ENCODE measurements at regions not wholly inside any gene's neighbourhood (a gene's known extent, or its start where the extent isn't known, plus 50 kb on each side); places are given as distances from the start of the nearest gene placed in this dataset.
"Not testable (repeated sequence)": the region's sequence is repeated elsewhere in the genome, so short reads cannot be mapped to it uniquely, and the experiment has no call there.

DNA sequence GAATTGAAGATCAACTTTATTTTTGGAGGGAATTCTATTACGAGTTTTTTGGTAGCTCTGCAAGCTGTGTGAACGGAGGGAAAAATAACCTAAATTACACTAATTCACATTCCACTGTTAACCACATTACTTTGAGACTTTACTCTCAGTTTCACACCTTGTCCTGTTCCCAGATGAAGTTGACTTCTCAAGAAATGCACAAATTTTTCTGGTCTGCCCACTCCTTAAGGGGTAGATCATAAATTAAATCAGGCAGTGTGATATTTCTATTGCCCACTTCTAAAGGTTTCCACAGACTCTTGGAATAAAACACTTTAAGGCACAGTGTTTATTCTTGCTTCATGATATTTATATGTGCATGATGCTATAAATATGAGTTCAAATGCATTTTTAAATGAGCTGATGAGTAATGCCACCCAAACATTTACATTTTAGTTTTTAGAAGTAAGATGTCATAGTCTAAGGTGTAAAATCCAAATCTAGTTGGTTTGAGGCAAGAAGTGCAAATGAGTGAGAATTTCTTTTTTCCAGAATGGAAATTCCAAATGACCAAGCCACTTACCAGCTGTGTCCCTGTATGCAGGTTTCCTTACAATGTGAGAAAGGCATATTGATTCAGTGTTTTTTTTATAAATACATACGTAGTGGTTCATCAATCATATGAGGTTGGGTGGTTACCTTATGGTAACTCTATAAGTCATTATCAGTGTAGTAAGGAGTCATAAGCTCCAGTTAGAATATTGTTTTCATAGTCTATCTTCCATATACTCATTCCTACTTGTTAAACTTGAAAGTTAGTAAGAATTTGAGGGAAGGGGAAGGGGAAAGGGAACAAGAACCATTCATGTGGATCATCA, 437.7 kb upstream of the MEF2C start:
- no peak for DNase-seq

DNA sequence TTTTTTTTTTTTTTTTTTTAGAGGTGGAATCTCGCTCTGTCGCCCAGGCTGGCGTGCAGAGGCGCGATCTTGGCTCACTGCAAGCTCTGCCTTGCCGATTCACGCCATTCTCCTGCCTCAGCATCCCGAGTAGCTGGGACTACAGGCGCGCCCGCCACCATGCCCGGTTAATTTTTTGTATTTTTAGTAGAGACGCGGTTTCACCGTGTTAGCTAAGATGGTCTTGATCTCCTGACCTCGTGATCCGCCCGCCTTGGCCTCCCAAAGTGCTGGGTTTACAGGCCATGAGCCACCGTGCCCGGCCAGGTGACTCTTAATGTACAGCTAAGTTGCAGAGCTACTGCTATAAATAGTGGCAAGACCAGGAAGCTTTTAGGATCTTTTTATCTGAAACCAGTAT, 434.9 kb upstream of the MEF2C start:
- DNase-seq = not testable (repeated sequence)

DNA sequence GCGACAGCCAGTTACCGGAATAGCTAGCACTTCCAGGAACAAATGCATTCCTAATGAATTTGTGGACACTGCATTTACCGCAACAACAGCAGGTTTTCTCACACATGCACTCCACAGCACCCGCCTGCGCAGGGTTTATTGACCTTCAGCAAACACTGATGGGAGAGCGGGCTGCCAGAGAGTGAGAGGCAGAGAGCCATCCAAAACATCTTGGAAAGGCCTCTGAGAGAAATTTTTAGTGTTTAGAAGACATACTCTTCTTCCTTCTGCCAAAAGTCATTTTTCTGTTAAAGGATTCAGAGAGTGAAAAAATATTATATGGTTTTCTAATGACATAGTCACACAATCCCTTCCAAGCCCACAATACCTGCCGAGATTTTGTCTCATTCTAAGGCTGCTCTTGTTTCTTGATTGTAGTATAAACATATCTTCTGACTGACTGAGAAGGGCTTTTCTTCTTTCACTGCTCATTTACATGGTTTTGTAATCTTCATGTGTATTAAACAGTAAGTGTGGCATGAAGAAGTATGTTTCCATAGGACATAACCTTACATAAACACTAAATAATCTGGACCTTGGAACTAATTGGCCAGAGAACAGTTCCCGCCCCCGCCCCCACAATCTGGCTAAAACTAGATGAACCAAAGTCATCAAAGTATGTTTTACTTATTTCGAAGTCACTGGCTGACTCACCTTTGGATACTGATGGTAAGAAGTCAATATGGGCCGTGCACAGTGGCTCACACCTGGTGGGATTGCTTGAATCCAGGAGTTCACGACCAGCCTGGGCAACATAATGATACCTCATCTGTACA, 432.5 kb upstream of the MEF2C start:
- DNase-seq = peak; percentile 39

DNA sequence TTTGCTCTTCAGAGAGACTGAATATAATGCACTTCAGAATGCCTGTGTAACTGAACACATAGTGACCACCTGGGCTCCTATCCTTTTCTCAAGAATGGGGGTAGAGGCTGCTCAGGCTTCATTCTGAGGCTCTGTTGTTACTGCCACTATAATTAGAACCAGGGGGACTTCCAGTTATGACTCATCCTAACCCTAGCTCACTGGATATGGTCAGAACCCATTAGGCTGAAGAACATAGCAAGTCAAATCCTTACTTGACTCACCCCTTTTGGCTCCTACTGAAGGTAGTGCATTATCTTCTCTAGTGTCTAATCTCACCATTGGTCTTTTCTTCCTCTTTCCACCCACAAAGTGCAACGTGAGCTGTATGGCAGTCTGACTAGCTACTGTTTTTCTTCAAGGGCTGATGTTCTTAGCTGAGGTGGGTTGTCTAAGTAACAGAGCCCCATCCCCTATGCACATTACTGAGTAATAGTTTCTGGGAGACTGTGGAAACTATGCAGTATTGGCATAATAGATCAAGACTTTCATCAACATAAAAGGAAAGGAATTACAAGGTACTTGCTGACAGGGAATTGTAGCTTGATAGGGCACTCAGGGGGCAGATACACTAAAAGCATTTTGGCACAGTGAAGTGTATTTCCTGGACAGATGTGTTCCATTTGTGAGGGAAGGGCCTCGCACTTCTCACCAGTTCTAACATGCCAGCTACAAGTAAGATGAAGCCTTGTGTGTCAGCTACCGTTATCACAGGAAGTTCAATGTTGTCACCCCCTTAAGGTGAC, 431.0 kb upstream of the MEF2C start:
- peak; percentile 95 for DNase-seq

- peak; percentile 78 for DNase-seq
Measured at GRCh38 chr5:89313044-89313443, 430.1 kb upstream of the MEF2C start.

GRCh38 chr5:89309268-89309667, 426.3 kb upstream of the MEF2C start:
- DNase-seq = no peak

DNA sequence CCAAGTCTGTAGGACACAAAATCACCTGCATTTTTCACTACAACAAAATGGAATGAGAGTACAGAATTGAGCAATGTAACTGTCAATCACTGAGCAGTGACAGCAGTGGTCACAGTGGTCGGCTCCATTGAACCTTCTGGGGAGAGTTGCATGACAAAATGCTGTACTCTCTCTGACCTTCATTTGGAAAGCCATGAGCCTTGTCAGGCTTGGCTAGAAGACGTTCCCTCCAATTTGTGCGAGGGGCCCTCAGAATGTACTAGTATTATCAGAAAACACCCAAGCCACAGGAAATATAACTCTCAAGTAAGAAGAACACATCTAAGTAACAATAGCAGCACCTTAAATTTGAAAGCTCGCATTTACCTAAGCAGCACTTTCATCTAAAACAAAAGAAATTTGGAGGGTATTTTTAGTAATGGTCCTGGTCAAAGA, 425.6 kb upstream of the MEF2C start:
- no peak for DNase-seq

- no peak for DNase-seq
Measured at GRCh38 chr5:89307972-89308371, 425.0 kb upstream of the MEF2C start.

- not testable (repeated sequence) for DNase-seq
Measured at GRCh38 chr5:89307141-89307540, 424.2 kb upstream of the MEF2C start.

GRCh38 chr5:89303033-89303480, 420.1 kb upstream of the MEF2C start:
- no peak for DNase-seq

DNA sequence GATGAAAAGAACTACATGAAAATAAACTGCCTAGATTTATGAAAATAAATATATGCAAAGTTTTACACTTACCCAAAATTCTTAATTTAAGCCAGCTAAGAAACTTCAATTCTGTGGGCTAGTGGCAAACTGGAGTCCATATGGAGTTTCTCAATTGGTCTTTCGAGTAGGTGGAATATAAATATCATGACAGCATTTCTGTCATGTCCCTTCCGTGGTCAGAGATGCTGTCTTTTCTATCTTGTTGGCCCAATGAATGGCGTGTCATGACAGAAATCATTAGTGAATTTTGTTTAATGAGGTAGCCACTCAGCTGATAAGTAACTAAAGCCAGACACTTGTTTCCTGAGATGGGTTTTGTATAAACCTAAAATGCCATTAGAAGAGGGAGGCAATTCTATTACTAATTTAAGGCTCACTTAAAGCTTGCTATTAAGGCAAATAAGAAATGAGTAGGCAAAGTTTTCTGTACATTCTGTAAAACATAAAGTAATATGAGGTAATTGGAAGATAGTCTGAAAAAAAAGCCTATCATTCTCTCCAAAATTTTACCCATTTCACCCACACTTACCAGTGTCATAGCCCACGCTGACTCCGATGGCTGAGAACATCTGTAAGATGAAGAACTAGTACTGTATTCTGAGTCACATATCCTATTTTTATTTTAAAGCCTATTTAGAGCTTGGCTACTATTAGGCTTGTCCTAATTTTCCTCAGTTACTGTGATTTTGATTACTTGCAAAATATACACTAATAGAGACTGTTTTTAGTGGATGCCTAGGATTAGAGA, 419.3 kb upstream of the MEF2C start:
- DNase-seq = no peak

DNA sequence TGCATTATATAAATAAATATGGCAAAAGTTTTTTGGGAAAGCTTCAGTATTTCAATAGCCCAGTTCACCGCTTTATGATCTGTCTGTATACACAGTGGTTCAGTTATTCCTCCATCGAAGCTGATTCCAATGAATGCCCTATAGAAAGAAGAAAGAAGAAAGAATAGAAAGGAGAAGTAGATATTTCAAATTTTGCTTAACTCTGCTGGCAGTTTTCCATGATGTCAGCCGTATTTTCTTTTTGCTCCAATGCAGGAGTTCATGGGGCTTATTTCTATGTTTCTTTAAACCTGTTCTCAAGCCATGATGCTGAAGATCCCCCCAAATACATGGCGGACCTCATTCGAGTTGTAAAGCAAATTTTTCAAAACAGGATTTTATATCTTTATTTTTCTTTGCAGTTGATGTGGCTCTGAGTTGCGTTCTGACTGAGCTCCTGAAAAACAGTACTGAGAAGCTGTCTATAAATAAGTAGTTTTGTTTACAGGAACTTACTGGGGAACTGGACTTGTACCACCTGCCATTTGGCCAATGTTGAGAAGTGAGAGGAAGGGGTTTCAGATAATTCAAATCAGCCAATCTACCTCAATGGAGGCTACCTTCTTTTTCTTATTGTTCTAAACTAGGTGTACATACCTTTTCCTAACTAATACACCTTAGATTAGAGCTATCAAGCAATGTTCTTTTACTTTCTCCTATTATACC, 418.5 kb upstream of the MEF2C start:
- no peak for DNase-seq

GRCh38 chr5:89300426-89300970, 417.5 kb upstream of the MEF2C start:
- DNase-seq = peak; percentile 62

GRCh38 chr5:89299998-89300397, 417.0 kb upstream of the MEF2C start:
- DNase-seq = peak; percentile 31

- no peak for DNase-seq
Measured at GRCh38 chr5:89297066-89297465, 414.1 kb upstream of the MEF2C start.

DNA sequence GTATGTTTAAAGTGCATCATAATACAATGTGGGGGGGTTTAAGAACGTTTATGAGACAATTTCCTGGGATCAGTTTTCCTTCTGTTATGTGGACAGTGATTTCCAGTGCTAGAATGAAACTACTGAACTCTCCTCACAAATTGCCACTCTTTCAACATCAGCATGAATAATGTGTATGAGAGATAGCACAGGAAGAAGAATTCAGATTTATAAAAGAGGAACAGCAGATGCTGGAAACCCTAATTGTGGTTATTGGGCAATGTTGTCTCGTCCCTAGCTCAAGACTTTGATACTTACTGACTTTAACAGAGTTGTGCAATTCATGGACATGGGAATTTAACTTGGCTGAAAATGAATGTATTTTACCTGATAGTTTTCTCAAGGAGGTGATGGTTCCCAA, 410.8 kb upstream of the MEF2C start:
- peak; percentile 80 for DNase-seq

GRCh38 chr5:89292487-89292886, 409.5 kb upstream of the MEF2C start:
- peak; percentile 35 for DNase-seq

DNA sequence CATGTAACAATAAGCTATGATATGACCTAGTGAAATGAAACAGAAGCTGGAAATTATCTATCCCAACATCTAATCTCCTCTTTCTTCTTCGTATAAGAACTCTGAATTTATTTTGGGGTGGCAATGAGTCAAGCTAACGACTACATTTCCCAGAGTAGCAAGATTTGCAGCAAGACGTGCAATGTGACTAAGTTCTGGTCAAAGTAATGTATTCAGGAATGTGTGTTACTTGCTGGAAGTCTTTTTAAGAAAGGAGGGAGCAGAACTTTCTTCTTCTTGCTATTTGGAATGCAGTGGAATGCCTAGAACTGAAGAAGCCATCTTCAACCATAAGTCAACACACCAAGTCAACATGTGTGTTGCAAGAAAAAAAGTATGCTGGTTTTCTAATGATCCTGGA, 406.6 kb upstream of the MEF2C start:
- DNase-seq = peak; percentile 88

GRCh38 chr5:89287964-89288363, 405.0 kb upstream of the MEF2C start:
- no peak for DNase-seq

GRCh38 chr5:89286320-89286719, 403.3 kb upstream of the MEF2C start:
- no peak for DNase-seq
